ENCODE measurements at regions not wholly inside any gene's neighbourhood (a gene's known extent, or its start where the extent isn't known, plus 50 kb on each side); places are given as distances from the start of the nearest gene placed in this dataset.
"Not testable (repeated sequence)": the region's sequence is repeated elsewhere in the genome, so short reads cannot be mapped to it uniquely, and the experiment has no call there.

GRCh38 chr15:84130098-84130831 lies 105.3 kb upstream of the GOLGA6L4 start:
- H3K36me3 ChIP-seq; H3K27ac ChIP-seq; intact Hi-C loops (cut with DNase I); H3K4me1 ChIP-seq (ENCODE audit: insufficient read depth); DNase-seq; H3K9me3 ChIP-seq; H3K4me3 ChIP-seq; H3K27me3 ChIP-seq: not testable (repeated sequence)
- 62 to 72% (median 69%) methylated on average over 8 to 9 of the region's 9 CpGs for WGBS, 3 donors

- H3K27me3 ChIP-seq; DNase-seq; H3K4me1 ChIP-seq (ENCODE audit: insufficient read depth); H3K9me3 ChIP-seq; intact Hi-C loops (cut with DNase I); H3K36me3 ChIP-seq; H3K27ac ChIP-seq; H3K4me3 ChIP-seq: not testable (repeated sequence)
- 86 to 100% (median 90%) methylated on average over 2 to 3 of the region's 3 CpGs for WGBS, 3 donors
These were observed 99.6 kb upstream of the GOLGA6L4 start for GRCh38 chr15:84135931-84136456.

GRCh38 chr15:84142888-84143337 lies 92.7 kb upstream of the GOLGA6L4 start:
- Histone ChIP-seq H3K9me3 (no peaks in the 10 kb centered on the region), H3K27ac (no peak overlapping the region), H3K36me3 (no peaks in the 10 kb centered on the region), H3K4me1 (ENCODE audit: insufficient read depth) (no peaks in the 10 kb centered on the region), H3K4me3 (no peak overlapping the region), H3K27me3 (no peaks in the 10 kb centered on the region)
- TF ChIP-seq CTCF (IDR thresholded peaks at IDR 0.05) (peak; percentile 53 to 79 (median 67)), POLR2A (IDR thresholded peaks at IDR 0.05) (no peak), EP300 (IDR thresholded peaks at IDR 0.05) (no peak)
- WGBS, 3 donors: 1 to 4% (median 3%) methylated on average over 7 of the region's 7 CpGs
- DNase-seq: peak; percentile 58 to 84 (median 74)
- intact Hi-C loops (cut with DNase I): no loop called here

- 91 to 94% (median 93%) methylated on average over 5 of the region's 5 CpGs for WGBS, 3 donors
- no peaks in the 10 kb centered on the region for H3K9me3 ChIP-seq
- no peak overlapping the region for H3K27ac ChIP-seq
- intact Hi-C loops (cut with DNase I): no loop called here
- H3K4me3 ChIP-seq: no peak overlapping the region
- H3K4me1 ChIP-seq (ENCODE audit: insufficient read depth): no peaks in the 10 kb centered on the region
- TF ChIP-seq CTCF (IDR thresholded peaks at IDR 0.05) (no peak), POLR2A (IDR thresholded peaks at IDR 0.05) (no peak), EP300 (IDR thresholded peaks at IDR 0.05) (no peak)
- no peaks in the 10 kb centered on the region for H3K36me3 ChIP-seq
- DNase-seq: no peak
- no peaks in the 10 kb centered on the region for H3K27me3 ChIP-seq
These were observed 91.7 kb upstream of the GOLGA6L4 start for GRCh38 chr15:84143753-84144314.

- H3K9me3 ChIP-seq; DNase-seq; H3K27ac ChIP-seq; H3K4me1 ChIP-seq (ENCODE audit: insufficient read depth); intact Hi-C loops (cut with DNase I); H3K36me3 ChIP-seq; H3K4me3 ChIP-seq; H3K27me3 ChIP-seq: not testable (repeated sequence)
- WGBS, 3 donors: 69 to 71% (median 71%) methylated on average over 8 of the region's 8 CpGs
These were observed 90.6 kb upstream of the GOLGA6L4 start for GRCh38 chr15:84144946-84145345.

- WGBS, 3 donors: 89 to 93% (median 92%) methylated on average over 3 of the region's 3 CpGs
- H3K27ac ChIP-seq; H3K4me3 ChIP-seq; H3K9me3 ChIP-seq; H3K4me1 ChIP-seq (ENCODE audit: insufficient read depth); H3K36me3 ChIP-seq; DNase-seq; intact Hi-C loops (cut with DNase I); H3K27me3 ChIP-seq: not testable (repeated sequence)
These were observed 89.3 kb upstream of the GOLGA6L4 start for GRCh38 chr15:84146299-84146698.

GRCh38 chr15:84147307-84147706 lies 88.3 kb upstream of the GOLGA6L4 start:
- H3K27me3 ChIP-seq; H3K36me3 ChIP-seq; H3K4me3 ChIP-seq; H3K27ac ChIP-seq; intact Hi-C loops (cut with DNase I); H3K9me3 ChIP-seq; H3K4me1 ChIP-seq (ENCODE audit: insufficient read depth); DNase-seq: not testable (repeated sequence)
- WGBS, 3 donors: 70 to 100% (median 75%) methylated on average over 1 of the region's 2 CpGs

Measured in ovary (tissue), 7 donors.